ENCODE measurements at regions not wholly inside any gene's neighbourhood (a gene's known extent, or its start where the extent isn't known, plus 50 kb on each side); places are given as distances from the start of the nearest gene placed in this dataset.

- no peaks in the 10 kb centered on the region for H3K4me1 ChIP-seq (replicated peaks in 1 of 2; ENCODE audit: control insufficient read depth in 2 of 2, insufficient read depth in 2 of 2, low read length in 2 of 2)
- no peak overlapping the region for H3K4me2 ChIP-seq (ENCODE audit: insufficient read depth, low read length)
- H3K79me2 ChIP-seq (ENCODE audit: control insufficient read depth, insufficient read depth, low read length), result no peaks in the 10 kb centered on the region
- H3K9me1 ChIP-seq (ENCODE audit: control insufficient read depth, insufficient read depth, low read length), result no peaks in the 10 kb centered on the region
- BruUV-seq (replicated peaks), result no TSS peak
- TF ChIP-seq, protein P1, sequence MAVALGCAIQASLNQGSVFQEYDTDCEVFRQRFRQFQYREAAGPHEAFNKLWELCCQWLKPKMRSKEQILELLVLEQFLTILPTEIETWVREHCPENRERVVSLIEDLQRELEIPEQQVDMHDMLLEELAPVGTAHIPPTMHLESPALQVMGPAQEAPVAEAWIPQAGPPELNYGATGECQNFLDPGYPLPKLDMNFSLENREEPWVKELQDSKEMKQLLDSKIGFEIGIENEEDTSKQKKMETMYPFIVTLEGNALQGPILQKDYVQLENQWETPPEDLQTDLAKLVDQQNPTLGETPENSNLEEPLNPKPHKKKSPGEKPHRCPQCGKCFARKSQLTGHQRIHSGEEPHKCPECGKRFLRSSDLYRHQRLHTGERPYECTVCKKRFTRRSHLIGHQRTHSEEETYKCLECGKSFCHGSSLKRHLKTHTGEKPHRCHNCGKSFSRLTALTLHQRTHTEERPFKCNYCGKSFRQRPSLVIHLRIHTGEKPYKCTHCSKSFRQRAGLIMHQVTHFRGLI (CRISPR knock-in tag; IDR thresholded peaks at IDR 0.05), result no peak
- TF ChIP-seq MLLT1 (IDR thresholded peaks at IDR 0.05) (no peak), THRA (IDR thresholded peaks at IDR 0.05) (no peak), ZEB2 (IDR thresholded peaks at IDR 0.05) (no peak), ZNF12 (CRISPR knock-in tag; IDR thresholded peaks at IDR 0.05) (no peak), TAL1 (IDR thresholded peaks at IDR 0.05) (no peak), MTA1 (IDR thresholded peaks at IDR 0.05; ENCODE audit: borderline replicate concordance) (no peak), MAZ (CRISPR knock-in tag; conservative IDR thresholded peaks at IDR 0.05 in 1 of 2, IDR thresholded peaks at IDR 0.05 in 1 of 2) (no peak), HOXB6 (CRISPR knock-in tag; IDR thresholded peaks at IDR 0.05; ENCODE audit: borderline replicate concordance) (no peak)
- TF ChIP-seq, protein P2, sequence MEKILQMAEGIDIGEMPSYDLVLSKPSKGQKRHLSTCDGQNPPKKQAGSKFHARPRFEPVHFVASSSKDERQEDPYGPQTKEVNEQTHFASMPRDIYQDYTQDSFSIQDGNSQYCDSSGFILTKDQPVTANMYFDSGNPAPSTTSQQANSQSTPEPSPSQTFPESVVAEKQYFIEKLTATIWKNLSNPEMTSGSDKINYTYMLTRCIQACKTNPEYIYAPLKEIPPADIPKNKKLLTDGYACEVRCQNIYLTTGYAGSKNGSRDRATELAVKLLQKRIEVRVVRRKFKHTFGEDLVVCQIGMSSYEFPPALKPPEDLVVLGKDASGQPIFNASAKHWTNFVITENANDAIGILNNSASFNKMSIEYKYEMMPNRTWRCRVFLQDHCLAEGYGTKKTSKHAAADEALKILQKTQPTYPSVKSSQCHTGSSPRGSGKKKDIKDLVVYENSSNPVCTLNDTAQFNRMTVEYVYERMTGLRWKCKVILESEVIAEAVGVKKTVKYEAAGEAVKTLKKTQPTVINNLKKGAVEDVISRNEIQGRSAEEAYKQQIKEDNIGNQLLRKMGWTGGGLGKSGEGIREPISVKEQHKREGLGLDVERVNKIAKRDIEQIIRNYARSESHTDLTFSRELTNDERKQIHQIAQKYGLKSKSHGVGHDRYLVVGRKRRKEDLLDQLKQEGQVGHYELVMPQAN (IDR thresholded peaks at IDR 0.05; ENCODE audit: borderline replicate concordance), result no peak
- H2AFZ ChIP-seq (ENCODE audit: low read depth, low read length), result no peak overlapping the region
- no peaks in the 10 kb centered on the region for H3K9me3 ChIP-seq (replicated peaks; ENCODE audit: control insufficient read depth, insufficient read depth, low read depth, low read length)
- WGBS (ENCODE audit: insufficient coverage, low coverage, missing lambda C conversion rate), result 0% methylated on average over 3 of the region's 3 CpGs
- no peaks in the 10 kb centered on the region for H3K27me3 ChIP-seq (ENCODE audit: control insufficient read depth in 2 of 2, insufficient read depth in 2 of 2, low read length in 2 of 2)
- no peak overlapping the region for H3K4me3 ChIP-seq
- intact Hi-C loops (cut with micrococcal nuclease), result no loop called here
- no peak overlapping the region for H3K9ac ChIP-seq (ENCODE audit: insufficient read depth in 1 of 2, low read depth in 2 of 2, low read length in 2 of 2)
- ATAC-seq, result no peak
- no peaks in the 10 kb centered on the region for H3K36me3 ChIP-seq (ENCODE audit: control insufficient read depth, insufficient read depth, low read length)
- no peaks in the 10 kb centered on the region for H4K20me1 ChIP-seq (replicated peaks; ENCODE audit: control insufficient read depth, insufficient read depth, low read length)
- ChIA-PET POLR2A (no interaction called here), CTCF (ENCODE audit: low intra/inter-chr PET ratio) (no interaction called here)
- H3K27ac ChIP-seq (ENCODE audit: extremely low read depth, low read depth, low read length), result no peak overlapping the region
- in situ Hi-C loops (cut with MboI), result no loop called here
- FAIRE-seq, result no peak
- no peak for DNase-seq (ENCODE audit: extremely low read depth in 1 of 4, low spot score in 3 of 4)
These were observed 139.9 kb upstream of the CDH7 start for GRCh38 chr18:65610939-65611338.

All from K562 (cell line).